ENCODE measurements at regions not wholly inside any gene's neighbourhood (a gene's known extent, or its start where the extent isn't known, plus 50 kb on each side); places are given as distances from the start of the nearest gene placed in this dataset.
"Not testable (repeated sequence)": the region's sequence is repeated elsewhere in the genome, so short reads cannot be mapped to it uniquely, and the experiment has no call there.

DNA sequence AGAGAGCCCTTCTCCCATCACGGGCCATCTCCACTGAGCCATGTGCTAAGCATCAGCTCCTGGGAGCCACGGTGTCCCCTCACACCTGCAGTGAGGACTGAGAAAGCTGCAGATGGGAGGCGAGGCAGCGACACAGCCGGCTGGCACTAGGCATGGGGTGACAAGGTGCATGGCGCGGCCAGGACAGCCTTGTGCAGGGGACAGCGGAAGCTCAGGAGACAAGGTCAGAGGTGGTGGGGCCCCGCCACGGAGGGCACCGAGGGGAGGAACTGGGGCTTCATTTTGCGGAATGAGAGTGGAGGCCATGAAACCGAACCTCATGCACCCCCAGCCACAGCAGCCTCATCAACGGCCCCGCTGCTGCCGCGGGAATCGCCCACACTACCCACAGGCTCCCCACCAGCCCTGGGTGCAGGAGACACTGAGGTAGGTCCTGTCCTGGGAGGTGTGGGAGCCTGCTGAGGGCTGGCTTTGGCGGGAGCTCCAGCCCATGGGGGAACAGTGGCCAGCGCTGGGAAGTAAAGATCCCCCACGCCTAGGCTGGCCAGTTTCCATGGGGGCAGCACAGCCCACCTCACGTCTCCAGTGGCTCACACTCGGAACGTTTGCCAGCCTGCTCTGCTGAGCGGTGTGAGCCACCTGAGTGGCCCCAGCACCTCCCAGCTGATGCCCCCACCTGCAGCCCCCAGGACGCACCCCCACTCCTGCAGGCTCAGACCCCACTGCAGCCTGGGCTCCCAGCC, 71.2 kb upstream of the INSIG1 start:
- in situ Hi-C loops (cut with MboI; ENCODE audit: low sequenced_read_pairs) = no loop called here

DNA sequence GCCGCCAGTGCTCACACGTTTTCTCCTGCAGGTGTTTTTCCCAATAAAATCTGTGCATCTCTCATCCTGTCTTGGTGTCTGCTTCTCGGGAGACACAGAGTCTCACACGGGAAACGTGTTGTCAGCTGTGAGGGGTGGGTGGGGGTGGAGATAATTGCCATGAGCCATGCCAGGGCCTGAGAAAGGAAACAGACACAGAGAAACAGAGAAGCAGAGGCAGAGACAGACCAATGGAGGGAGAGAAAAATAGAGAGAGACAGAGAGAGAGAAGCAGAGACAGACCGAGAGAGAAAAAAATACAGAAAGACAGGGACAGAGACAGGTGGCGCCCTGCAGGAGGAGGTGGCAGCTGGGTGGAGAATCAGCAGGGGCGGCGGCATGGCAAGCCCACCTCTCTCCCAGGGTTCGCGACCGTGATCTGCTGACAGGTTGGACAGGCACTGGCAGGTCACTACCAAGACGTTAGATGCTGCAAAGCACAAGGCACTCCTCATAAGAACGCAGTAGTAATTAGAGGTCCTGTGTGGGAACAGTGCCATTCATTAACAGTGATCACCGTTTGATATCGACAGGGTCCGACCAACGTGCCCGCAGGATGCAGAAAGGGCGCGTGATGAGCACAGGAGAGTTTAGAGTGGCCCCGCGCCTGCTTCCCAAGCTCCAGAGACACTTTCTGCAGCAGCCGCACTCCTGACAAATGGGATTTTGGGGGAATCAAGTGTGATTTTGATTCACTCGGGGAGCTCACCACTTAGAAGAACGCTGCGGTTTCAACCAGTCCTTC, 70.5 kb upstream of the INSIG1 start:
- in situ Hi-C loops (cut with MboI; ENCODE audit: low sequenced_read_pairs) = no loop called here

DNA sequence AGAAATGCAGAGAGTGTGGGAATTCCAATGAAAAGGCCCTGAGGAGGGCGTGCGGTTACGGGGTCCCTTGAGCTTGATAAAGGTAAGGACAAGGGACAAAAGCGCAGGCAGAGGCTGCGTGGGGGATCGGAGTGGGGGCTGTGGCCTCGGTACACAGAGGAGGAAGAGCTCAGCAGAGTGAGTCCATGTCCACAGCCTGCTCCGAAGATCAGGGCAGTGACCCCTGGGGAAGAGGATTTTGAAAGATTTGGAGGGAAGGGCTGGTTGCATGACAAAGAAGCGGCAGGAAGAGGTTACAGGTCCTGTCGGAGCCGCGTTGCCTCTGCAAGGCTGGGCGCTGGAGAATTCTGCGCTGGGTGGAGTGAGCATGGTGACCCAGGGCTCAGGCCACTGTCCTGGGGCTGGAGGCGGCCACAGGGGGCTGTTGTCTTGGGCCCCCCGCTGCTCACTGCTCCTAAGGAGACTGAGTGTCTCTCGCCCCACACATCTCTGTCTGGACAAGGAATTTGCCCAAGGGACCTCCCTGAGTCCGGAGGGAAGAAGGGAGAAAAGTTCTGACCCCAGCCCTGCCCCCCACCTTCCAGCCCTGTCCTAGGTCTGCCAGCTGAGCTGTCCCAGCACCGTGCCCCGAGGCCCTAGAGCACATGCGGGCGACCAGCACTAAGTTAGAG, 69.8 kb upstream of the INSIG1 start:
- in situ Hi-C loops (cut with MboI; ENCODE audit: low sequenced_read_pairs) = no loop called here

DNA sequence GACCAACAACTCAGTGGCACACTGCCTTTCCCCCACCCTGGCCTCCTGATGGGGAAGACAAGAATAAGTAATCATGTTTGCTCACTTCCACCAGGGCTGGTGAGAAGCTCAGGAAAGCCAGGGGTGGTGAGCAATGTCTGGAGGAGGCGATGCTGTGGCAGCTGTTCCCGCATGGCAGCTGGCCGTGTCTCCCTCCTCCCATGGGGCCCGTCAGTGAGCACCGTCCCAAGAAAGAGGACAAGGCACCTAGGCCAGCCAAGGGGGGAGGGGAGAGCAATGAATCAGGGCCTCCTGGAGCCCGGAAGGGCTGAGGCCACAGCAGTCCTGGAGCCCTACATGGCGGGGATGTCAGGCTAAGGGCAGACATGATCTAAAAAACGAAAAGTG, 69.2 kb upstream of the INSIG1 start:
- in situ Hi-C loops (cut with MboI; ENCODE audit: low sequenced_read_pairs) = no loop called here

DNA sequence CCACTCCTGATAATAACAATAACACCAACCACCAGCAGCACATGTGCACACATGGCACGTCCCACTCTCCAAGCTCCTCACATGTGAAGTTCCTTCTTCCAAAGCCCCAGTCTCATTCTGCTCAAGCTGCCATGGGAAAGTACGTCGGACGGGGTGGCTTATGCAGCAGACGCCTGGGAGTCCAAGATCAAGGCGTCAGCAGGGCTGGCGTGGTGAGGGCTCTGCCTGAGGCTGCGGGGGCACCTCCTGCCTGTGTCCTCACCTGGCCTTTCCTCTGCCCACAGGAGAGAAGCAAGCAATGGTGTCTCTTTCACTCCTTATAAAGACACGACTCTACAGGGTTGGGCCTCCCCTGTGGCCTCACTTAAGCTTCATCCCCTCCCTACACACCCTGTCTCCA, 68.8 kb upstream of the INSIG1 start:
- in situ Hi-C loops (cut with MboI; ENCODE audit: low sequenced_read_pairs) = no loop called here

DNA sequence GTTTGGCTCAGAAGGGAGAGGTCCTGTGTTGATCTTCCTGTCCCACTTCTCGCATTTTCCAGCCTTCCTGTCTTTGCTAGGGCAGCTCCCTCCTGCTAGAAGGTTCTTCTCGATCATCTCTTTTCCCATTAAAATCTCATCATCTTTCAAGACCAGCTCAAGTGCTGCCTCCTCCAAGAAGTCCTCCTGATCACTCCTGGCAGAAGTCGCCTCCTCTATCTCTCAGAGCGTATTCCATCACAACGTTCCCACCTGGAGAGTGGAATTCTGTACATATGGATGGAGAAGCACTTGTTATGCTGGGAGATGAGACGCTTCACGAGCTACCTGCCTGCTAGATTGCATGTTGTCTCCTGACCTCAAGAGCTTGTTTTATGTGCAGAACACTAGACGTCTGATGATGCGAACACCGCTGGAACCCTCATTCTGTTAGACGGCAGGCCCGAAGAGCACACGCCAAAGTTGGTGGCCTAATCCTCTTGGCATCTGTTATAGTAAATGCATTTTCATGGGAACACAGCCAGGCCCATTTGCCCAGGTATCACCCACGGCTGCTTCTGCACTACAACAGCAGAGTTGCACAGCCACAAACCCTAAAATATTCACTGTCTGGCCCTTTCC, 68.0 kb upstream of the INSIG1 start:
- in situ Hi-C loops (cut with MboI; ENCODE audit: low sequenced_read_pairs) = no loop called here

DNA sequence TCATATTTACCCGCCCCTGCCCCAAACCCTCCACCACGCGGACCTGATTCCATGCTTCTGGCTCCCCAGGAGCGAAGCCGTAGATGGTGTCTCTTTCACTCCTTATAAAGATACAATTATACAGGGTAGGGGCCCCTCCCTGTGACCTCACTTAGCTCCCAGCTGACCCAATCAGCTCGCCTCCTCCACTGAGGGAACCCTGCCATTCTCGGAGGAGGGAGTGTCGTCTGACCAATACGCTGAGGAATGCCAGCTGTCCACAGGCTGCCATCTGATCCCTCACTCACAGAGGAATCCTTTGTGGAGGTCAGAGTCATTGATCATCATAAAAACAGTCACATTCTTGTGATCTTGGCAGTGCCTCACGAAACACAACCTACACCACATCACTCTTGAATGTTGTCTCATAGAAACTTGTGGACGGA, 67.5 kb upstream of the INSIG1 start:
- in situ Hi-C loops (cut with MboI; ENCODE audit: low sequenced_read_pairs) = no loop called here

DNA sequence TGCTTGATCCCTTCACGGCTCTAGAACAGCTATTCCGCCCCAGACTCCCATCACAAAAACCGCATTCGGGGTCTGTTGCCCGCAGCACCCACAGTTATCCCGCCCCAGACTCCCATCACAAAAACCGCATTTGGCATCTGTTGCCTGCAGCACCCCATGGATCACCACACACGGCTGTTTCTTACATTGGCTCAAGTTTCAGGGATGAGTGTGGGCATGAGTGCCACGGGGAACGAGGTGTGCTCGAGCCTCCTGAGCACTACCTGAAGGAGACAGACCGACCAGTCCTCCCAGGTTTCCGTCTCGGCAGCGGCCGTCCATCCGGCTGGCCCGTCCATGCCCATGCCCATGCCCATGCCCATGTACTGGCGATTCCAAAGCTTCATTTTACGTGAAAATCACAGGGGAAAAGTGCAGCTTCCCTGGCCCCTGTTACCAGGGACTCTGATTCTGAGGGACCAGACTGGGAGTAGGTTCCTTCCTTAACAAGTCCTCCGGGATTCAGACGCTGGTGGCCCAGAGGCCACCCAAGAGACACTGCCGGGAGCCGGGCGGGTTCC, 66.4 kb upstream of the INSIG1 start:
- in situ Hi-C loops (cut with MboI; ENCODE audit: low sequenced_read_pairs) = no loop called here

DNA sequence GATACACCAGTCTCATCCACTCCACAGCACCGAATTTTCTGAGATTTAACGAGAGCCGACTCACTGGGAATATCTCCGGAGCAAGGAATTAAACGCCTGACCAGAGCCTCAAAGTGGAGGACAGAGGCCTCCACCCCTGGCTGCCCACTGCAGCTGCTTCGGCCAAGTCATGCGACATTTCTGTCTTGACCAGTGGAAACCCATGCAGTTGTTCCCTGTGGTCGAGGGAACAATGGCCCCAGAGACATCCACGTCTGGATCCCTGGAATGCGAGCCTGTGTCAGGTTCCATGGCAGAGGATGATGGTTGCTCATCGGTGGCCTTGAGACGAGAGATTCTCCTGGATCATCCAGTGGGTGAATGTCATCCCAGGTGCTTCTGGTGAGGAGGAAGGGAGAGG, 65.7 kb upstream of the INSIG1 start:
- in situ Hi-C loops (cut with MboI; ENCODE audit: low sequenced_read_pairs) = no loop called here

DNA sequence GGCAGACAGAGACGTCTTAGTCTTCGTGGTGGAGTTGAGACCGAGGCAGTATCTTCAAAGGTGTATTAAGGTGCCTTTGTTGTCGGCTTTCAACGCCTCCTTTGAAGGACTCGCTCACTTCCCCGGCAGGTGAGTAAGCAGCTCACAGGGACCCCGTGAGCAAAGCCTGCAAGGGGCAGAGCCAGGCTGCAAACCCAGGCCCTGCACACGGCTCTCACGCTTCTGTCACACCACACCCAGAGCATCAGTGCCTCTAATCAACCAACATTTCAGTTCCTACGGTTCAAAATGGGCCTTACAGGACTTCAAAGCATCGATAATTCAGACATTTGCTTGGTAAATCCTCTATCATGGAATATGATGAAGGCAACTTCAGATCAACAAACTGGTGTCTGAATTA, 64.8 kb upstream of the INSIG1 start:
- in situ Hi-C loops (cut with MboI; ENCODE audit: low sequenced_read_pairs) = no loop called here

DNA sequence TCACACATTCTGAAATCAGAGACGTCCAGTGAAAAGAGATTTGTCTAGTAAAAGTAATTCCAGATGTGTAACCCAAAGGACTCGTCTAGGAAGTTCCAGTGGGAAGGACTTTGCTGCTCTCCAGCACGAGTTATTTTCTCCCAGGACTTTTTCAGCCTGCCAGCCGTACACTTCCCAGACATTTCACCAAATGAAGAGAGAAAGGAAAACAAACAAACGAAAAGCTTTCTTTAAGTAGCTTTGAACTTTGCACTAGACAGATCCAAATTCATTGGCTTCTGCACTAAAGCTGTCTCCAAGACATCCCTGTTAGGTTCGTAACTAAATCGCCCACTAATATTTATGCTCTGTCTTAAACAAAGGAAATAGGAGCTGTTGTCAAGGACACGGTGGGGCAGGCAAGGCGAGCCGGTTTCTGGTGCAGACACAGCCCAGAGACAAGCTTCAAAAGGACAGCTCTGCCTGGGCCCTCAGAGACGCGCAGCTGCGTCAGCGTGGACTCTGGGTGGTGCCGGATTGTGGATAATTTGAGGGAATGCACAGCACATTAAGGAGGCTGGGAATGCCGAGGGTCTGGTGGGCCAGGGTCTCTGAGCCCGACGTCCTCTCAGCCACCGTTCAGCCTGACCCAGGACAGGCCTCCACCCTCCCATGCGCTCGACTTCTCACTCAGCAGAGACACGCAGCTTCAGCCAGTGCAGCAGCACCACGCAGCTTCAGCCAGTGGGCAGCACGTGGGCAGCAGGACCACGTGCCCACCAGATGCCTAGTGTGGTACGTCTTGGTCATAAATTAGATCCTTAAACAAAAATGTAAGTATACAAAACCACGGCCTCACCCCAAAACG, 64.1 kb upstream of the INSIG1 start:
- in situ Hi-C loops (cut with MboI; ENCODE audit: low sequenced_read_pairs) = no loop called here

DNA sequence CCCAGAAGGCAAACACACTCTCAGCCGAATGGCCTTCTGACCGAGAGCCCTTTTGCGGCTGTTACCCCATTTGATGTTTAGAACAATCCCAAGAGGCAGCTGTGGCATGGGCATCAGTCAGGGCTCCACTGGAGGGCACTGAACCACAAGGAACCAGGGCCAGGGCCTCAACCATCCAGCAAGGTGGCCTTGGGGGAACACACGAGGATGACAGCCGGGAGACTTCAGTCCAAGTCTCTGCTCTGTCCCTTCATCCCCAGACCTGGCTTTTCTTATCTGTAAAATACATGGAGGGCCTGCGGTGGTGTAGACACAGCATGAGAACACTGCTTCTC, 63.6 kb upstream of the INSIG1 start:
- in situ Hi-C loops (cut with MboI; ENCODE audit: low sequenced_read_pairs) = no loop called here

DNA sequence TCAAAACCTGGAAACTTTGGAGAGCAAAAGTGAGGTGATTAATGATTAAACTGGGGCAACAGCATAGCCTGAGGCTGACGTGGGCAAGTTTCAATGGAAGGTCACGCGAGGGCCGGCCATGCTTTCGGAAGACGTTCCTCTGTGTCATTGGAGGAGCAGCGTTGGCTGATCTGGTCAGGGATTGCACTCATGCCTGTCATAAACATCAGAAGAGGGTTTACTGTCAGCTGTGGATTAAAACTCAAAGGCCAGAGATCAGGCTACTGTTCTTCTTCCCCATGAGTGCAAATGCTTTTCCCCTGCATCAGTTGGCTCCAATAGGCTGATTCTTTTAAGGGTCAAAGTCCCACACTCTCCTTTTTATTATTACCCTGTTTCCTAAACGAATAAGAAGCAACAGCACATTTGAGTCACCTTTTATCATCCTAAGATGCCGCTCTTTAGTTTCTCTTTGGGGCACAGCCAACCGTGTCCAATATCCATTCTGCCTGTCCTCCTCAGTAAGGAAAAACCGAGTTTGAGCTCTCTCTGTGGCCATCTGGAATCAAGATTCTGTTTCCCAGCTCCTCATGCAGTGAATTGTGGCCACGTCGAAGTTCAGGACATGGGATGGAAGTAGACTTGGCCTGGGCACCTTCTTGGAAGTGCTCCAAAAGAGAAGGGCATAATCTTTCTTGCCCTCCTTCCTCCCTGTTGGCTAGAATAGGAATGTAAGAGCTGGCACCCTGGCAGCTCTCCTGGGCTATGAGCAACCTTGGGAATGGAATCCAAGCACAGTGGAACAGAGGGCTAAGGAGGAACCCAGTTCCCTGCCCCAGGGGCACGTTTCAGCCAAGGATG, 62.5 kb upstream of the INSIG1 start:
- in situ Hi-C loops (cut with MboI; ENCODE audit: low sequenced_read_pairs) = no loop called here

DNA sequence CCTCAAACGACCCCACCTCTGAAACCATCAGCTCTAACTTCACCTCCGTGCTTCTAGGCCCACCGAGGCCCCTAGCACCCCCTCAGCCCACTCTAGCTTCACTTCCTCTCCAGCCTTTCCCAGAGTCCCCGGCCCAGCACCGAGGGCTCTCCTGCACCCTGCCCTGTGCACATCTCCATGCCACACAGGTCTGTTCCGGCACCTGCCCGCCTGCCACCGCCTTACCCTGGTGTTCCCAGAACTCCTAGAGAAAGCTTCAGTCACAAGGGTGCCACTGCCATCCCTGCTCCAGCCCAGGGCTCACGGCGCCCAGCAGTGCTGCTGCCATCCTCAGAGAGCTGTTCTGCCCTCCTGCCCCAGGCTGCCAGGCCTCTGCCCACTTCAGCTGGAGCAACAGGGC, 61.3 kb upstream of the INSIG1 start:
- in situ Hi-C loops (cut with MboI; ENCODE audit: low sequenced_read_pairs) = no loop called here

DNA sequence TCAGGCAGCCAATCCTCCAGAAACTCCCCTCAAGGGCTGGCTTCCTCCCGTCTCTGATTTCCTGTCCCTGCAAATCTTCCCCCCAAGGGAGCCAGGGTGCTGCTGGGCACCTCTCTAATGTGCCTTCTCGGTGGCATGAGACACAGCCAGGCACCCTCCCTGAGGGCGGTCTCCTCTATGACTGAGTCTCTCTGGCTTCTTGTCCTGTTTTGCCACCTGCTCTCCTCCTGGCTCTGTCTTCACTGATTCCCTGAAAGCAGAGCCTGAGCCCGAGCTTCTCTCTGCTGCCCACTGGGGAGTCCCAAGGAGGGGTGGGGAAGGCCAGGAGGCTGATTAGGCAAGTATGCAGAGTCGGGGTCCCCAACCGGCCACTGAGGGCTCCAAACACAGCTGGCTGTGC, 60.4 kb upstream of the INSIG1 start:
- in situ Hi-C loops (cut with MboI; ENCODE audit: low sequenced_read_pairs) = no loop called here

DNA sequence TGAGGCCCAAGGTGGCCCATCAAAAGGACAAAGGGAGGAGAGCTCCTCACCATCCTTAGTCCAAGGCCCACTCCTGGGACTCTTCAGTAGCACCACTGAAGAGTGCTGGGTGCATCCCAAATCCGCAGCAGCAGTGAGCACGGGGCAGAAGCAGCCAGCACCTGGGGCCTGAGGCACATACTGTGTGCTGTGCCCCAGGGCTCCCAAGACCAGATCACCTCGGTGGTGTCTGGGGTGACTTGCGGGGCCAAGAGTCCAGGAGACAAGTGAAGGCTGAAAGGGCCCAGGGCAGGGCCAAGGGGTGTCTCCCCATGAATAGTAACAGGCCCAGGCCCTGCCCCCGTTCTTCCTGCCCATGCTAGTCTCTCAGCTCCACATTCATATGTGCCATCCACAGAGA, 59.9 kb upstream of the INSIG1 start:
- in situ Hi-C loops (cut with MboI; ENCODE audit: low sequenced_read_pairs) = no loop called here

DNA sequence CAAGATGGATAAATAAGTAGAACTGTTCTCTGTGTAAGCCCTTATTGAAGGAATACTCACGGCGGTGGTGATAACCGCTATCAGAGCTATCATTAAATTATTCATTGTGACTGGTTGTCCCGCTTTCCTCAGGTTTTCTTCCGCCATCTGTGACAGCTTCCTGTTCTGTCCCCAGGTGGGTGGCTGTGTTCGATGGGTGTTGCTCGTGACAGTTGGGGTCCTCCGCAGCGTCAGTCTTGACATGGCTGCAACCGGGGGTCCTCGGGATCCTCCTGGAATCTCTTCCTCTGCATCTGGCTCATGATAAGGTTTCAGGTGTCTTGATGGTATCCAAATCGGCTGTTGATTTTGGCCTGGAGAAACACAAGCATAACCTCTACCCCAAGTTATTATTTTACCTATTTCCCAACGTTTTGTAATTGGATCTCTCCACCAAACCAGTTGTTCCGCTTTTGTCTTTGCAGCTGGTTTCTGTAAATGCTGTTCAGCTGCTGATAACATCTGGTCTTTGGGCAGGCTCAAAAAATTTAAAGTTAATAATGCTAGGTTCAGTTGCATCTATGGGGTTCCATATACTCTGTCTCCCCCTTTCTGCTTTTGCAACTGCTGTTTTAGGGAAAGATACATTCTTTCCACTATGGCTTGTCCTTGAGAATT, 58.1 kb upstream of the INSIG1 start:
- in situ Hi-C loops (cut with MboI; ENCODE audit: low sequenced_read_pairs) = not testable (repeated sequence)

DNA sequence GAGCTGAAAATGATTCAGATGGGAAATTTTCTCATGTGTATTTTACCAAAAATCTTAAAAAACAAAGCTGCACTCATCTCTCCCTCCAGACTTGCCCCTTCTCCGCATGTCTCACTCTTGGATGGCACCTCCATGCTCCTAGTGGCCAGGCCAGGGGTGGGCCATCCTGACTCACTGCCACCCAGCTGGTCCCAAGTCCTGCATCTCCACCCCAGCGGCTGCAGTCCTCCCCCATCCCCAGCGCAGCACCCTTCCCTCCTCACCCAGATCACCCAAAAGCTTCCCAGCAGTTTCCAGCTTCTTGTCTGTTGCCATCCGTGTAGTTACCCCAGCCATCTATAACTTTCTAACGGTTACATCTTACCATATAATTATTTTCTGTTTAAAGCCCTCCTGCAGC, 53.0 kb upstream of the INSIG1 start:
- in situ Hi-C loops (cut with MboI; ENCODE audit: low sequenced_read_pairs) = no loop called here
